Left ventricle myocardium inferior (tissue), 1 donor: ENCODE measurements at regions not wholly inside any gene's neighbourhood (a gene's known extent, or its start where the extent isn't known, plus 50 kb on each side); places are given as distances from the start of the nearest gene placed in this dataset.
A peak's percentile ranks its signal among the peaks of the same experiment; 100 is the strongest.

ENCODE experiments used
- DNase-seq: peaks from one replicate; pipeline ENCODE4 v3.0.0-alpha.2; 2020
- H3K27ac ChIP-seq: fragments of 200-600 bp; replicated peaks from 2 replicates; pipeline ENCODE4 v1.8.0; 2021
- H3K27me3 ChIP-seq: fragments of 200-600 bp; 2 replicates; pipeline ENCODE4 v1.8.0; 2021; ENCODE audit warnings: low read depth
- H3K36me3 ChIP-seq: fragments of 200-600 bp; 2 replicates; pipeline ENCODE4 v1.8.0; 2021
- H3K4me1 ChIP-seq: fragments of 200-600 bp; 2 replicates; pipeline ENCODE4 v1.8.0; 2021
- H3K4me3 ChIP-seq: fragments of 200-600 bp; 2 replicates; pipeline ENCODE4 v1.8.0; 2021; ENCODE audit warnings: mild to moderate bottlenecking, moderate library complexity
- H3K9me3 ChIP-seq: fragments of 200-600 bp; replicated peaks from 2 replicates; pipeline ENCODE4 v1.8.0; 2021
- CTCF ChIP-seq: fragments of 200-600 bp; IDR thresholded peaks from 2 replicates; pipeline ENCODE4 v1.8.0; 2021; ENCODE audit warnings: antibody characterized with exemption, mild to moderate bottlenecking, borderline replicate concordance
- intact Hi-C: fragments of 100-400 bp; cut with micrococcal nuclease; formaldehyde crosslinking; loops from one replicate; pipeline ENCODE4 v1.11.0; 2022
- donor health status: DM: no; HTN: yes; CAD: no; lungs with severe emphysema.

- H3K36me3 ChIP-seq: no peaks in the 10 kb centered on the region
- no peaks in the 10 kb centered on the region for H3K9me3 ChIP-seq
- H3K27me3 ChIP-seq: no peaks in the 10 kb centered on the region
- peak; percentile 39 for TF ChIP-seq CTCF
- H3K27ac ChIP-seq: no peak overlapping the region
- H3K4me1 ChIP-seq: no peaks in the 10 kb centered on the region
- no peak overlapping the region for H3K4me3 ChIP-seq
- DNase-seq: no peak
- intact Hi-C loops: no loop called here
Observed at GRCh38 chrX:38985375-38985774, 184.1 kb downstream of the MID1IP1 start.

GRCh38 chrX:38985945-38986344 lies 184.7 kb downstream of the MID1IP1 start:
- no peak for DNase-seq
- intact Hi-C loops: no loop called here
- Histone ChIP-seq H3K9me3 (no peaks in the 10 kb centered on the region), H3K27me3 (no peaks in the 10 kb centered on the region), H3K4me3 (no peak overlapping the region), H3K36me3 (no peaks in the 10 kb centered on the region), H3K27ac (no peak overlapping the region), H3K4me1 (no peaks in the 10 kb centered on the region)
- TF ChIP-seq CTCF: no peak

- DNase-seq: no peak
- no peak for TF ChIP-seq CTCF
- Histone ChIP-seq H3K4me1 (no peaks in the 10 kb centered on the region), H3K27me3 (no peaks in the 10 kb centered on the region), H3K27ac (no peak overlapping the region), H3K36me3 (no peaks in the 10 kb centered on the region), H3K4me3 (no peak overlapping the region), H3K9me3 (no peaks in the 10 kb centered on the region)
- intact Hi-C loops: no loop called here
Observed at GRCh38 chrX:38986586-38986985, 185.3 kb downstream of the MID1IP1 start.

GRCh38 chrX:38987198-38987651 lies 186.0 kb downstream of the MID1IP1 start:
- TF ChIP-seq CTCF: no peak
- no peaks in the 10 kb centered on the region for H3K9me3 ChIP-seq
- intact Hi-C loops: no loop called here

GRCh38 chrX:38988301-38988700 lies 187.0 kb downstream of the MID1IP1 start:
- H3K9me3 ChIP-seq: no peaks in the 10 kb centered on the region
- intact Hi-C loops: no loop called here
- H3K4me3 ChIP-seq: no peak overlapping the region
- no peak for DNase-seq
- H3K4me1 ChIP-seq: no peaks in the 10 kb centered on the region
- no peak overlapping the region for H3K27ac ChIP-seq
- H3K27me3 ChIP-seq: no peaks in the 10 kb centered on the region
- no peaks in the 10 kb centered on the region for H3K36me3 ChIP-seq
- TF ChIP-seq CTCF: no peak

More at GRCh38 chrX:38987198-38987651, 186.0 kb downstream of the MID1IP1 start:
- H3K27ac ChIP-seq: no peak overlapping the region
- no peaks in the 10 kb centered on the region for H3K4me1 ChIP-seq
- no peak overlapping the region for H3K4me3 ChIP-seq
- H3K27me3 ChIP-seq: no peaks in the 10 kb centered on the region
- no peak for DNase-seq
- no peaks in the 10 kb centered on the region for H3K36me3 ChIP-seq

GRCh38 chrX:38989076-38989475 lies 187.8 kb downstream of the MID1IP1 start:
- Histone ChIP-seq H3K4me1 (no peaks in the 10 kb centered on the region), H3K27ac (no peak overlapping the region), H3K4me3 (no peak overlapping the region), H3K9me3 (no peaks in the 10 kb centered on the region), H3K36me3 (no peaks in the 10 kb centered on the region), H3K27me3 (no peaks in the 10 kb centered on the region)
- intact Hi-C loops: no loop called here
- DNase-seq: no peak
- TF ChIP-seq CTCF: no peak
